GM19463 (cell line): ENCODE measurements at regions not wholly inside any gene's neighbourhood (a gene's known extent, or its start where the extent isn't known, plus 50 kb on each side); places are given as distances from the start of the nearest gene placed in this dataset.
"Not testable (repeated sequence)": the region's sequence is repeated elsewhere in the genome, so short reads cannot be mapped to it uniquely, and the experiment has no call there.

Source experiments
- ATAC-seq: cut with Tn5 transposase; IDR thresholded peaks from one replicate; pipeline ENCODE4 v1.9.1; 2021; ENCODE audit warnings: mild to moderate bottlenecking, moderate library complexity; ENCODE audit not compliant: unreplicated experiment

DNA sequence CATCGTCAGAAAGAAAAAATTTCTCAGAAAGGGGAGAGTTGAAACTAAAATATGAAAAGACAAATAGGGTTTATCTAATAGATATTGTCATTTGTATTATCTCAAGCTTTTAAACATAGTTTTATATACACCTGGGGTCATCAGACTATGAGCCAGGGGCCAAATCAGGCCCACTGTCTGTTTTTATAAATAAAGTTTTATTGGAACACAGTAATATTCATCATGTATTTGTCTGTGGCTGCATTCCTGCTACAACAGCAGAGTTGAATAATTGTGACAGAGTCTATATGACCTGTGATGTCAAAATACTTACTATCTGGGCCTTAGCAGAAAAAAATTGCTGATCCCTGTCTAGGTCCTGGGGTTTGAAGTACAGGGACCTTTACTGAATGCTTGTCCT, 120.5 kb upstream of the RUNX1 start:
- no peak for ATAC-seq

GRCh38 chr21:35168735-35169134, 119.6 kb upstream of the RUNX1 start:
- no peak for ATAC-seq

GRCh38 chr21:35164971-35165483, 115.9 kb upstream of the RUNX1 start:
- ATAC-seq, result no peak

DNA sequence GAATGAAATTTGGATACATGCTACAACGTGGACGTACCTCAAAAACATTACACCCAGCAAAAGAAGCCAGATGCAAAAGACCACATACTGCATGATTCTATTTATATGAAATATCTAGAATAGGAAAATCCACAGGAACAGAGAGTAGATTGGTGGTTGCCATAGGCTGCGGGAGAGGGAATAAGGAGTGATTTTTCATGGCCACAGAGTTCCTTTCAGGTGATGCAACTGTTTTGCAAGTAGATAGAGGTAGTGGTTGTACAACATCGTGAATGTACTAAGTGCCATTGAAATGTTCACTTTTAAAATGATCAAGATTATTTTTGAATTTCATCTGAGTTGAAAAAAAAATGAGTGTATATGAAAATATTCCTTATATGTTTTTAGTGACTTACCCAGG, 115.3 kb upstream of the RUNX1 start:
- no peak for ATAC-seq

GRCh38 chr21:35163411-35163810, 114.3 kb upstream of the RUNX1 start:
- no peak for ATAC-seq

GRCh38 chr21:35162831-35163230, 113.7 kb upstream of the RUNX1 start:
- no peak for ATAC-seq

DNA sequence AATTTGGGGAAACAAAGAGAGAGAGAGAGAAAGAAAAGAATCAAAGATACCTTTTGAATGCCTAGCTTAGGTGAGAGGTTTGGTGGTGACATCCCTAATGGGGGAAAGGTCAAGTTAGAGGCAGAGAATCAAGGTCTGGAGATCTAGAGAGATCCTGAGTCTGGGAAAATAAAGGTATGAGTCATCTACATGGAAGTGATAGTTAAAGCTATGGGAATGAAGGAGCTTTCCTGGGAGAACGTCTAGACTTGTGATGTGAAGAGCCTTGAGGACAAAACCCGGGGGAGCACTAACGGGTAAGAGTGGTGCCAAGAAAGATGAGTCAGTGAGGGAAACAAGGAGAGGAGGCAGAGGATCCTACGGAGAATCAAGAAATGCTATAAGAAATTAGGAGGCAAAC, 110.8 kb upstream of the RUNX1 start:
- no peak for ATAC-seq

DNA sequence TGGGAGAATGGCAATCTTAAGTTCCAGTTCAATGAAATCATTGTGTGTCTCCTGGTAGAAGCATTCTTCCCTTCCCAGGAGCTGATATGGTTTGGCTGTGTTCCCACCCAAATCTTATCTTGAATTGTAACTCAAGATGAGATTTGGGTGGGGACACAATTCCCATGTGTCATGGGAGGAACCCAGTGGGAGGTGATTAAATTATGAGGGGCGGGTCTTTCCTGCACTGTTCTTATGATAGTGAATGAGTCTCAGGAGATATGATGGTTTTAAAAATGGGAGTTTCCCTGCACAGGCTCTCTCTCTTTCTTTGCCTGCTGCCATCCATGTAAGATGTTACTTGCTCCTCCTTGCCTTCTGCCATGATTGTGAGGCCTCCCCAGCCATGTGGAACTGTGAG, 108.3 kb upstream of the RUNX1 start:
- ATAC-seq, result not testable (repeated sequence)

DNA sequence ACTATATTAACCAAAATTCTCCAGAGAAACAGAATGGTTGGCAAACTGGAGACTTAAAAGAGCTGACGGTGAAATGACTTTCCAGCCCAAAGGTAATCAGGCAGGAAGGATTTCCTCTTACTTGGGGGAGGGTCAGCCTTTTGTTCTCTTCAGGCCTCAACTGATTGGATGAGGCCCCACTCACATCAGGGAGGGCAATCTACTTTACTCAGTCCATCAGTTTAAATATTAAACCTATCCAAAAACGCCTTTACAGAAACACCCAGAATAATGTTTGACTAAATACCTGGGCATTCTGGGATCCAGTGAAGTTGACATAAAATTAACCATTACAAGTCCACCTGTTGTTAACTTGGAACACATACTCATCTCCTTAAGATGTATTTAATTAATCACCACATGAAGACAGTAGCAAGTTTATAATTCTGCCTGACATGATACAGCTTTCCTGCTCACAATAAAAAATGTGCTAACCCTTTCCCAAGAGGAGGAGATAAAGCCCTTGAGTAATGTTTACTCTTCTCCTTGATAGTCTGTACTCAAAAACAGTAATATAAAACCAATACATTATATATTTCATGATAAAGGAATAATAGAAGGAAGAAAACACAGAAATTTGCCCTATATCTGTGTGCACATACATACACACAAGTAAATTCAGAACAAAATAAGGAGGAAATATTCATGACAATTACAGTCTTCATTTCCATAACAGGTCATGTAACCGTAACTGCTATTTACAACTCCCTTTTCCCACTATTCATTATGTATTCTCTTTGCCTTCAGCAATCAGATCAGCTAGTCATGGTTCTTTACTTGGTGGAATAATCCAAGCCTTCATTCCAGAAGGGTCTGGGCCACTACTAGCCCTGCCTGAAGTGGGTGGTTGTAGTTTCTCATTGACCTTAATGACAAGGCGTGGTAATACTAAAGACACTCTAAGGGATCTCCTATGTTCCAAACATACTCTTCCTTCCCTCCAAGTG, 107.5 kb upstream of the RUNX1 start:
- no peak for ATAC-seq

DNA sequence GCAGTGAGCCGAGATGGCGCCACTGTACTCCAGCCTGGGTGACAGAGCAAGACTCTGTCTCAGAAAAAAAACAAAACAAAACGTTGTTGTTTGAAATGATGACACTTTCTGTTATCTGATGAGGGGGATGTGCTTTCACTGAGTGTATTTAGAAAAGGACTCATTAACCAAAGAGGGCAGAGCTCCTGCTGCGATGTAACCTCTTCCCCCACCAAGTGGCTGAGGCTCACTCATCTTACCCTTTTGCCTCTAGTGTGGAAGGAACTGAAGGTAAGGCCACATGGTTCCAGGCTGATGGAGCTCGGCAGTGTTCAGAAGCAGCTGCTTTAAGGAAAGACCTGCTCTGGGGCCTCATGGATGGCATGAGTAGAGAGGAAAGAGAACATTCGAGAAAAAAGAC, 105.7 kb upstream of the RUNX1 start:
- ATAC-seq, result no peak

DNA sequence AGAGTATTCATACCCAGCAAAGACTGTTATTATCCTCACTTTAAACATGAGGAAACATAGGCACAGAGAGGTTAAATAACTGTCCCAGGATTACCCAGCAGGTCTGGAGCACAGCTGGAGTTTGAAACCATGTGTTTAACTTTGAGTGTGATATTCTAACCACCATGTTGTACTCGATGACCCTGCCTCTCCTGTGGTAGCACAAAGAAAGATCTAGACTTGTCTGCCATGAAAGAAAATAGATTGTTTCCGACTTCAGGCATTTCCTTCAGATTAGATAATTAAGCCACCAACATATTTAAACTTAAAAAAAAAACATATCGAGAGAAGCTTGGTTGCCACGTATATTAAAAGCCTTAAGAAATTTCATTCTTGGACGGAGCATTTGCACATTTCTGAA, 104.6 kb upstream of the RUNX1 start:
- ATAC-seq, result no peak

DNA sequence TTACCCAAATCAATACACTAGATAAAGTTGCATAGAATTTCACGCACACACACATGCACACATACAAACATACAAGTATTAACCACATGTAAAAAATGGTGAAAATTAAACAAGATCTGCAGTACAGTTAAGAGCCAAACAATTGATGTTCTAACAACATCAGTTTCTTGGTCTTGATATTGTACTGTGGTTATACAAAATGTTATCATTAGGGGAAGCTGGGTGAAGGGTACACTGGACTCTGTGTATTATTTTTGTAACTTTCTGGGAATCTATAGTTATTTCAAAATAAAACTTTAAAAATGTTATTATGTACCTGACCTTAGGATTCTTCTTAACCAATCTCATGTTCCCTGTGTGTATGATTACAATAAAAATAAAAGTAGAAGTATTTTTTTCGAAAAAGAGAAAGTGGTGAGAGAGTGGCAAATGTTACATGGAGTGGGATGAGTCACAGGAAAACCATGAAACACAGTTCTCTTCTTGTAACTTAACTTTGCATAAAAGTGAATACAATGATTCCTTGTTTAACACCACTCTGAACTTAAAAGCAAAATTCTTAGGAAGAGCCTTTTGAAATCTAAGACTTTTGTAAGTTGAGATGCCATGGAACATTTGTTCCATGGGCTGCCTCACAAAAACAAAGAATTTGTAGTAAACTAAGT, 101.6 kb upstream of the RUNX1 start:
- no peak for ATAC-seq

DNA sequence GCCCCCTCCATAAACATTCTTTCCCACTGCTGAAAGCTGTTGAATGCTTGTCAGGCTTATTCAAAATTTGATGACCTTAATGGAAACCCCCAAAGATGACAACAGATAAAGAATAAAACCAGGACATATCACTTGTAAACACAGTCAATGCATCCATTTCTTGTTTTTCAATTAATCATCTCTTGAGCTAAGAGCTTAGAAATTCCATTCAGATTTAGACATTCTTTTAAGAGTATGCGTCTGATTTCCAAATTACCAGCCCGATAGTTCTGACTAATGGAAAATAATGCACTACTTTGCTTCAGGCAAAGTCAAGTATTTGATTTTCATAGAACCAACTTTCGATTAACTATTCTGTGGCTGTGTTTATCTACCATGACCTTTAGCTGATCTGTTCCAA, 100.6 kb upstream of the RUNX1 start:
- ATAC-seq, result no peak

GRCh38 chr21:35147439-35147838, 98.3 kb upstream of the RUNX1 start:
- ATAC-seq, result no peak

- no peak for ATAC-seq
Measured at GRCh38 chr21:35145626-35146233, 96.6 kb upstream of the RUNX1 start.

- no peak for ATAC-seq
Measured at GRCh38 chr21:35144978-35145377, 95.9 kb upstream of the RUNX1 start.

DNA sequence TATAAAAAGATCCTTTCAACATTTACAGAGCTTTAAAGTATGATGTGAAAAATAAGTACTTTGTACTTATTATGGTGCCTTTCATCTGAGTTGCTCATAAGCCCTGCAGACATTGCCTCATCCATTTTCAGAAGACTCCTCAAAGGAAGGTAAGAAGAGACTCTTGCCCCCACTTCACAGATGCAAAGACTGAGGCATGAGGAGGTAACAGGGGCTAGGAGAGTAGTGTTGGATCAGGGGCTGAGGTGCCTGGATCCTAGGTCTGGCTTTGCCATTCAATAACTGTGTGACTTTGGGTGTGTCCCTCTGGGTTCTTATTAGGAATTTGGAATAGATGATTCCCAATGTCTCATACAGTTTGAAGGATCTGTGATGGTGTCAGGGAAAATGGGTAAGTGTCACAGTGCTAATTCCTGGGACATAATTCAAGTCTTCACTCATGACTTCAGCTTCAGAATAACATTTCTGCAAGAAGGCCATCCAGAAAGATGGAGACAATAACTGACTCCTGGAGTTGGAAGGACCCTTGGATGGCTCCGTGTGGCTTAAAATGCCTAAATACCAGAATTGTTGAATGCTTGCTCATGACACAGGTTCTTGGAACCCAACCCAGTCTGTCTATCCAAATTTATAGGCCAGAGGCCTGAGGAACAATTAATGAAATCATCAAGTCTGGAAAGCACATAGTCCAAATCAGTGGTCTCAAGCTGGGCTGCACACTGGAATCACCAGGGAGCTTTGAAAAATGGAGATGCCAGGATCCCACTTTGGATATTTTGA, 93.1 kb upstream of the RUNX1 start:
- no peak for ATAC-seq

DNA sequence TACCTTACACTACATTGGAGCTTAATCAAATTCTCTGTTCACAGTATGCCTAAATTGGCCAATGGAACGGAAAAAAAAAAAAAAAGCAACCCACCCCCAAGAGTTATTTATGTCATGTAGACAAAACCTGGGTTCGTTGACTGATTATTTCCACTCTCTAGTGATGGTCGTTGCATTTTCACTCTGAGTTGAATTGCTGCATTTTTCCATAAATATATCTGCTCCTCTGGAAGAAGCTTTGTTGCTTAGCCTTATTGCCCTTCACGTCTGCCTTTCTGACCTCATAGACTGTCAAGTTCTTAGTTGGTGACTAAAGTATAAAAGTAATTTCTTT, 90.2 kb upstream of the RUNX1 start:
- ATAC-seq, result no peak

DNA sequence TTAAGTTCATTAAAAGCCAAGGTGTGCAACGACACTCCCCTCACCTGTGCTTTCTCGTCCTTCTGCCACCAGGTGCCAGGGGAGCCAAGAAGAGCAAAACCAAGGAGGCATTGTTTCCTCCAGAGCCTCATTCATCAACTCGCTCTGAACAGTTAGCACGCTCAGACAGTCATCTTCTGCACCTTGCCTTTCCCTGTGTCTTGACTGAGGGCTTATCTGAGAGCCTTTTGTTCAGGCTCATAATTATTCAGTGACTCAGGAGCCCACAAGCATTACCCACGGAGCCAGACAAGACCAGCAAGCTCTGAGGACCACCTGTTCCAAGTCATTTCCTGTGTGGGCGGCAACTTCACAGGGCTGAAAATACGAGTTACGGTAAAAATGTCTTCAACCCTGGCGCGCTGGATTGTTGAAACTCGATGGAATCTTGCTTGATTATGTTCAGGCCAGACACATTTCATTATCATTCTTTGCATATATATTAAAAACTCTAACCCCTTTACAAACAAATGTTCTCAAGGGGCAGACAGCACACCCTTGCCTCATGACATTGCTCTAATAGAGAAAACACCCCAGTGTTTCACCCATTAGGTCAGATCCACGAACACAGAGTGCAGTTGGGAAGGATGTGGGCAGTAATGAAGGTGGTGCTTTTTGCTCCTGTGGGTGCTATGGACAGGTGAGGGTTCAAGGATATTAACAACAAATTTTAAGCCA, 89.7 kb upstream of the RUNX1 start:
- no peak for ATAC-seq

DNA sequence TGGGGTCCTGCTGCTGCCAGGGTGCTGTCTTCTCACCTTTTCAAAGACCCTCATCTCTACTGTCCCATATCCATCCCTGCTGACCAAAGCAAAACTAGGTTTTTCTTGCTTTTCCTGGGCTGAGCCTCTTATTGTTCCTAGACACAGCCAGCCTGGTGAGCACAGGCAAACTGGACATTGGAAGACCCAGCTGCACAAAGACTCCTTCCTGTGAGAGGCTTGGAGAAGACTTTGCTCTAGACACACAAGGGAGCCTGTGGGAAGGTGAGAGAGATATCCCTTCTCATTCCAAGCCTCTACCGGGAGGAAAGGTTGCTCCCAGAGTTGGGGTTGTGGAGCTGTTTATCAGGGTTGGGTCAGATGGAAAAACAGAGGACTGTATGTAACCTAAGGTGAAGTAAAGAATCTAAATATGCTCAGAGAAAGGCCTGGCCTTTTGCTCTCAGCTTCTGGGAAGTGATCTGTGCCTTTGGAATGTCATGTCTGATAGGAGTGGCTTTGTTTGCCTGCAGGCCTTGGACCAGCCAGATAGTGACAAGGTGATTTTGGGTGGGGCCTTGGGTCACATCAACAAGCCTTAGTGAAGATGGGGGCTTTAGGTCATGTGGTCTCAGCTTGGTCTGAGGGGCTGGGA, 87.6 kb upstream of the RUNX1 start:
- ATAC-seq, result no peak
